HCEC 1CT (cell line): ENCODE measurements at regions not wholly inside any gene's neighbourhood (a gene's known extent, or its start where the extent isn't known, plus 50 kb on each side); places are given as distances from the start of the nearest gene placed in this dataset.

ENCODE experiments used
- DNase-seq: peaks from one replicate; pipeline ENCODE4 v3.0.0-alpha.2; 2017

- no peak for DNase-seq
Observed at GRCh38 chr1:181392613-181393220, 90.6 kb upstream of the CACNA1E start.

GRCh38 chr1:181394766-181395165 lies 88.6 kb upstream of the CACNA1E start:
- no peak for DNase-seq

GRCh38 chr1:181396171-181396670 lies 87.1 kb upstream of the CACNA1E start:
- no peak for DNase-seq

- DNase-seq, result no peak
Observed at GRCh38 chr1:181396811-181397210, 86.5 kb upstream of the CACNA1E start.

- DNase-seq, result no peak
Observed at GRCh38 chr1:181397845-181398244, 85.5 kb upstream of the CACNA1E start.

- DNase-seq, result no peak
Observed at GRCh38 chr1:181398544-181398943, 84.8 kb upstream of the CACNA1E start.

- no peak for DNase-seq
Observed at GRCh38 chr1:181405584-181405983, 77.7 kb upstream of the CACNA1E start.

- no peak for DNase-seq
Observed at GRCh38 chr1:181406989-181407388, 76.3 kb upstream of the CACNA1E start.

GRCh38 chr1:181409981-181410380 lies 73.3 kb upstream of the CACNA1E start:
- DNase-seq, result no peak

- DNase-seq, result no peak
Observed at GRCh38 chr1:181412746-181413145, 70.6 kb upstream of the CACNA1E start.

- DNase-seq, result no peak
Observed at GRCh38 chr1:181413195-181413815, 70.0 kb upstream of the CACNA1E start.

- DNase-seq, result no peak
Observed at GRCh38 chr1:181413836-181414235, 69.5 kb upstream of the CACNA1E start.

- no peak for DNase-seq
Observed at GRCh38 chr1:181416268-181416860, 67.0 kb upstream of the CACNA1E start.

GRCh38 chr1:181417915-181418314 lies 65.4 kb upstream of the CACNA1E start:
- no peak for DNase-seq

- peak; percentile 26 for DNase-seq
Observed at GRCh38 chr1:181423301-181423918, 59.9 kb upstream of the CACNA1E start.

GRCh38 chr1:181424786-181425403 lies 58.4 kb upstream of the CACNA1E start:
- DNase-seq, result peak; percentile 47

- no peak for DNase-seq
Observed at GRCh38 chr1:181425566-181425965, 57.8 kb upstream of the CACNA1E start.

- DNase-seq, result no peak
Observed at GRCh38 chr1:181429462-181429861, 53.9 kb upstream of the CACNA1E start.

GRCh38 chr1:181430015-181430885 lies 53.1 kb upstream of the CACNA1E start:
- no peak for DNase-seq
